ENCODE measurements at regions not wholly inside any gene's neighbourhood (a gene's known extent, or its start where the extent isn't known, plus 50 kb on each side); places are given as distances from the start of the nearest gene placed in this dataset.

- DNase-seq (no peak), ATAC-seq (no peak)
- CTCF ChIA-PET, result no interaction called here
- H3K27ac Mint-ChIP-seq, result no peak overlapping the region
- no peaks in the 10 kb centered on the region for H3K4me1 Mint-ChIP-seq (ENCODE audit: low read depth)
- POLR2A ChIA-PET, result interaction anchor here (0.8 kb wide), 1 partner anchor 35 kb away, joined by 4 read pairs; no protein-coding TSS in a partner anchor
- no peaks in the 10 kb centered on the region for H3K9me3 Mint-ChIP-seq (ENCODE audit: insufficient read depth)
- H3K4me3 Mint-ChIP-seq, result no peak overlapping the region
- H3K36me3 Mint-ChIP-seq (ENCODE audit: low read depth), result peaks cover 3% of the 10 kb centered on the region
- no peaks in the 10 kb centered on the region for H3K27me3 Mint-ChIP-seq (ENCODE audit: low read depth)
Observed at GRCh38 chr7:66528652-66529051, 100.0 kb upstream of the KCTD7 start.

GRCh38 chr7:66529883-66530610 lies 98.6 kb upstream of the KCTD7 start:
- DNase-seq (no peak), ATAC-seq (no peak)
- H3K36me3 Mint-ChIP-seq (ENCODE audit: low read depth), result peaks cover 3% of the 10 kb centered on the region
- ChIA-PET CTCF (no interaction called here), POLR2A (no interaction called here)
- H3K9me3 Mint-ChIP-seq (ENCODE audit: insufficient read depth), result no peaks in the 10 kb centered on the region
- no peak overlapping the region for H3K4me3 Mint-ChIP-seq
- no peaks in the 10 kb centered on the region for H3K27me3 Mint-ChIP-seq (ENCODE audit: low read depth)
- no peaks in the 10 kb centered on the region for H3K4me1 Mint-ChIP-seq (ENCODE audit: low read depth)
- no peak overlapping the region for H3K27ac Mint-ChIP-seq

GRCh38 chr7:66535414-66536329 lies 93.0 kb upstream of the KCTD7 start:
- H3K36me3 Mint-ChIP-seq (ENCODE audit: low read depth), result no peaks in the 10 kb centered on the region
- H3K4me1 Mint-ChIP-seq (ENCODE audit: low read depth), result no peaks in the 10 kb centered on the region
- H3K27me3 Mint-ChIP-seq (ENCODE audit: low read depth), result no peaks in the 10 kb centered on the region
- ATAC-seq (no peak), DNase-seq (no peak)
- H3K9me3 Mint-ChIP-seq (ENCODE audit: insufficient read depth), result no peaks in the 10 kb centered on the region
- H3K27ac Mint-ChIP-seq, result no peak overlapping the region
- POLR2A ChIA-PET, result no interaction called here
- CTCF ChIA-PET, result interaction anchor here (1.4 kb wide), 1 partner anchor 22 kb away, joined by 3 read pairs; no protein-coding TSS in a partner anchor
- no peak overlapping the region for H3K4me3 Mint-ChIP-seq

- Mint-ChIP-seq H3K27me3 (ENCODE audit: low read depth) (no peaks in the 10 kb centered on the region), H3K27ac (no peak overlapping the region), H3K4me1 (ENCODE audit: low read depth) (no peaks in the 10 kb centered on the region), H3K36me3 (ENCODE audit: low read depth) (no peaks in the 10 kb centered on the region), H3K9me3 (ENCODE audit: insufficient read depth) (no peaks in the 10 kb centered on the region), H3K4me3 (no peak overlapping the region)
- ATAC-seq (no peak), DNase-seq (no peak)
- CTCF ChIA-PET, result interaction anchor here (1.0 to 1.4 kb wide), 2 partner anchors 20 to 106 kb away, joined by 3 read pairs; no protein-coding TSS in a partner anchor
- POLR2A ChIA-PET, result no interaction called here
Observed at GRCh38 chr7:66537380-66537779, 91.3 kb upstream of the KCTD7 start.

GRCh38 chr7:66537876-66538275 lies 90.8 kb upstream of the KCTD7 start:
- no peaks in the 10 kb centered on the region for H3K9me3 Mint-ChIP-seq (ENCODE audit: insufficient read depth)
- no peak overlapping the region for H3K4me3 Mint-ChIP-seq
- ChIA-PET POLR2A (no interaction called here), CTCF (interaction anchor here (1.0 kb wide), 1 partner anchor 106 kb away, joined by 3 read pairs; no protein-coding TSS in a partner anchor)
- H3K27ac Mint-ChIP-seq, result no peak overlapping the region
- no peaks in the 10 kb centered on the region for H3K4me1 Mint-ChIP-seq (ENCODE audit: low read depth)
- DNase-seq, result no peak
- peaks cover 2% of the 10 kb centered on the region for H3K36me3 Mint-ChIP-seq (ENCODE audit: low read depth)
- no peaks in the 10 kb centered on the region for H3K27me3 Mint-ChIP-seq (ENCODE audit: low read depth)
- no peak for ATAC-seq

- no peaks in the 10 kb centered on the region for H3K4me1 Mint-ChIP-seq (ENCODE audit: low read depth)
- H3K9me3 Mint-ChIP-seq (ENCODE audit: insufficient read depth), result no peaks in the 10 kb centered on the region
- peaks cover 2% of the 10 kb centered on the region for H3K36me3 Mint-ChIP-seq (ENCODE audit: low read depth)
- POLR2A ChIA-PET, result no interaction called here
- DNase-seq (no peak), ATAC-seq (no peak)
- no peak overlapping the region for H3K4me3 Mint-ChIP-seq
- H3K27me3 Mint-ChIP-seq (ENCODE audit: low read depth), result no peaks in the 10 kb centered on the region
- no peak overlapping the region for H3K27ac Mint-ChIP-seq
- CTCF ChIA-PET, result no interaction called here
Observed at GRCh38 chr7:66539264-66539623, 89.4 kb upstream of the KCTD7 start.

- CTCF ChIA-PET, result no interaction called here
- Mint-ChIP-seq H3K4me3 (no peak overlapping the region), H3K27me3 (ENCODE audit: low read depth) (no peaks in the 10 kb centered on the region), H3K27ac (no peak overlapping the region), H3K9me3 (ENCODE audit: insufficient read depth) (no peaks in the 10 kb centered on the region), H3K36me3 (ENCODE audit: low read depth) (peaks cover 2% of the 10 kb centered on the region), H3K4me1 (ENCODE audit: low read depth) (no peaks in the 10 kb centered on the region)
- ATAC-seq (no peak), DNase-seq (no peak)
- POLR2A ChIA-PET, result no interaction called here
Observed at GRCh38 chr7:66539902-66540375, 88.7 kb upstream of the KCTD7 start.

GRCh38 chr7:66542049-66542448 lies 86.6 kb upstream of the KCTD7 start:
- POLR2A ChIA-PET, result no interaction called here

GRCh38 chr7:66542528-66543269 lies 86.0 kb upstream of the KCTD7 start:
- no peak for ATAC-seq
- Mint-ChIP-seq H3K27me3 (ENCODE audit: low read depth) (no peaks in the 10 kb centered on the region), H3K4me1 (ENCODE audit: low read depth) (no peaks in the 10 kb centered on the region), H3K27ac (peak overlapping the region; percentile 66), H3K4me3 (no peak overlapping the region), H3K9me3 (ENCODE audit: insufficient read depth) (no peaks in the 10 kb centered on the region), H3K36me3 (ENCODE audit: low read depth) (peaks cover 9% of the 10 kb centered on the region)
- ChIA-PET POLR2A (no interaction called here), CTCF (no interaction called here)
- no peak for DNase-seq

More at GRCh38 chr7:66542049-66542448, 86.6 kb upstream of the KCTD7 start:
- Mint-ChIP-seq H3K4me3 (no peak overlapping the region), H3K9me3 (ENCODE audit: insufficient read depth) (no peaks in the 10 kb centered on the region), H3K36me3 (ENCODE audit: low read depth) (peaks cover 9% of the 10 kb centered on the region), H3K27me3 (ENCODE audit: low read depth) (no peaks in the 10 kb centered on the region), H3K4me1 (ENCODE audit: low read depth) (no peaks in the 10 kb centered on the region), H3K27ac (no peak overlapping the region)
- ATAC-seq (no peak), DNase-seq (no peak)
- CTCF ChIA-PET, result no interaction called here

GRCh38 chr7:66549466-66549865 lies 79.2 kb upstream of the KCTD7 start:
- Mint-ChIP-seq H3K36me3 (ENCODE audit: low read depth) (peaks cover 32% of the 10 kb centered on the region), H3K4me3 (no peak overlapping the region), H3K27ac (peak overlapping the region; percentile 15), H3K4me1 (ENCODE audit: low read depth) (no peaks in the 10 kb centered on the region), H3K9me3 (ENCODE audit: insufficient read depth) (no peaks in the 10 kb centered on the region), H3K27me3 (ENCODE audit: low read depth) (no peaks in the 10 kb centered on the region)
- no peak for ATAC-seq
- ChIA-PET CTCF (no interaction called here), POLR2A (interaction anchor here (0.6 kb wide), 1 partner anchor 90 kb away, joined by 3 read pairs; no protein-coding TSS in a partner anchor)
- no peak for DNase-seq

- DNase-seq (no peak), ATAC-seq (no peak)
- ChIA-PET CTCF (interaction anchor here (1.2 kb wide), 1 partner anchor 45 kb away, joined by 3 read pairs; no protein-coding TSS in a partner anchor), POLR2A (interaction anchor here (0.7 kb wide), 1 partner anchor 1180 kb away, joined by 4 read pairs; the partner anchor contains the start of gene ZNF92)
- Mint-ChIP-seq H3K9me3 (ENCODE audit: insufficient read depth) (no peaks in the 10 kb centered on the region), H3K27me3 (ENCODE audit: low read depth) (no peaks in the 10 kb centered on the region), H3K36me3 (ENCODE audit: low read depth) (peaks cover 31% of the 10 kb centered on the region), H3K27ac (no peak overlapping the region), H3K4me3 (no peak overlapping the region), H3K4me1 (ENCODE audit: low read depth) (no peaks in the 10 kb centered on the region)
Observed at GRCh38 chr7:66553001-66553400, 75.7 kb upstream of the KCTD7 start.

All from activated CD8-positive, alpha-beta T cell treated with anti-CD3 and anti-CD28 coated beads, Interleukin-2, amount 10 ng/mL, durations not matched to agents 7 days and 5 days (primary cell).